ENCODE measurements at regions not wholly inside any gene's neighbourhood (a gene's known extent, or its start where the extent isn't known, plus 50 kb on each side); places are given as distances from the start of the nearest gene placed in this dataset.

- no peak for DNase-seq (ENCODE audit: extremely low read depth in 1 of 2, low read depth in 1 of 2)
Measured at GRCh38 chr10:20998036-20998435, 100.9 kb upstream of the NEBL start.

GRCh38 chr10:20995123-20995987 is 98.2 kb upstream of the NEBL start:
- DNase-seq (ENCODE audit: extremely low read depth in 1 of 2, low read depth in 1 of 2), result no peak

GRCh38 chr10:20993830-20994527 is 96.9 kb upstream of the NEBL start:
- no peak for DNase-seq (ENCODE audit: extremely low read depth in 1 of 2, low read depth in 1 of 2)

GRCh38 chr10:20993389-20993788 is 96.3 kb upstream of the NEBL start:
- no peak for DNase-seq (ENCODE audit: extremely low read depth in 1 of 2, low read depth in 1 of 2)

GRCh38 chr10:20991526-20991925 is 94.4 kb upstream of the NEBL start:
- no peak for DNase-seq (ENCODE audit: extremely low read depth in 1 of 2, low read depth in 1 of 2)

- DNase-seq (ENCODE audit: extremely low read depth in 1 of 2, low read depth in 1 of 2), result no peak
Measured at GRCh38 chr10:20990604-20991003, 93.5 kb upstream of the NEBL start.

- DNase-seq (ENCODE audit: extremely low read depth in 1 of 2, low read depth in 1 of 2), result no peak
Measured at GRCh38 chr10:20988357-20988983, 91.4 kb upstream of the NEBL start.

- no peak for DNase-seq (ENCODE audit: extremely low read depth in 1 of 2, low read depth in 1 of 2)
Measured at GRCh38 chr10:20986049-20986448, 88.9 kb upstream of the NEBL start.

GRCh38 chr10:20984662-20985061 is 87.6 kb upstream of the NEBL start:
- no peak for DNase-seq (ENCODE audit: extremely low read depth in 1 of 2, low read depth in 1 of 2)

- no peak for DNase-seq (ENCODE audit: extremely low read depth in 1 of 2, low read depth in 1 of 2)
Measured at GRCh38 chr10:20981419-20981953, 84.4 kb upstream of the NEBL start.

- no peak for DNase-seq (ENCODE audit: extremely low read depth in 1 of 2, low read depth in 1 of 2)
Measured at GRCh38 chr10:20978617-20979016, 81.5 kb upstream of the NEBL start.

GRCh38 chr10:20977300-20977699 is 80.2 kb upstream of the NEBL start:
- no peak for DNase-seq (ENCODE audit: extremely low read depth in 1 of 2, low read depth in 1 of 2)

GRCh38 chr10:20976891-20977290 is 79.8 kb upstream of the NEBL start:
- DNase-seq (ENCODE audit: extremely low read depth in 1 of 2, low read depth in 1 of 2), result no peak

- DNase-seq (ENCODE audit: extremely low read depth in 1 of 2, low read depth in 1 of 2), result no peak
Measured at GRCh38 chr10:20976390-20976789, 79.3 kb upstream of the NEBL start.

- DNase-seq (ENCODE audit: extremely low read depth in 1 of 2, low read depth in 1 of 2), result no peak
Measured at GRCh38 chr10:20975236-20975635, 78.1 kb upstream of the NEBL start.

GRCh38 chr10:20972925-20973324 is 75.8 kb upstream of the NEBL start:
- no peak for DNase-seq (ENCODE audit: extremely low read depth in 1 of 2, low read depth in 1 of 2)

- DNase-seq (ENCODE audit: extremely low read depth in 1 of 2, low read depth in 1 of 2), result no peak
Measured at GRCh38 chr10:20971901-20972300, 74.8 kb upstream of the NEBL start.

- DNase-seq (ENCODE audit: extremely low read depth in 1 of 2, low read depth in 1 of 2), result no peak
Measured at GRCh38 chr10:20970708-20971107, 73.6 kb upstream of the NEBL start.

- no peak for DNase-seq (ENCODE audit: extremely low read depth in 1 of 2, low read depth in 1 of 2)
Measured at GRCh38 chr10:20970044-20970443, 72.9 kb upstream of the NEBL start.

GRCh38 chr10:20966426-20966825 is 69.3 kb upstream of the NEBL start:
- no peak for DNase-seq (ENCODE audit: extremely low read depth in 1 of 2, low read depth in 1 of 2)

GRCh38 chr10:20963721-20964595 is 66.8 kb upstream of the NEBL start:
- DNase-seq (ENCODE audit: extremely low read depth in 1 of 2, low read depth in 1 of 2), result no peak

All from stimulated activated CD8-positive, alpha-beta memory T cell treated with anti-CD3 and anti-CD28 coated beads, Interleukin-7, amount 100 ng/mL, for 48 hours (primary cell).